ENCODE measurements at regions not wholly inside any gene's neighbourhood (a gene's known extent, or its start where the extent isn't known, plus 50 kb on each side); places are given as distances from the start of the nearest gene placed in this dataset.

GRCh38 chr15:46307746-46308145 is 672.9 kb downstream of the SQOR start:
- Histone ChIP-seq H3K4ac (ENCODE audit: low read depth, low read length) (no peak overlapping the region), H3K4me2 (ENCODE audit: low read length) (no peak overlapping the region), H3K9ac (ENCODE audit: low read length) (no peak overlapping the region), H4K91ac (ENCODE audit: low read depth, low read length) (no peak overlapping the region), H3K79me2 (ENCODE audit: control insufficient read depth, insufficient read depth, low read length, poor library complexity) (no peaks in the 10 kb centered on the region), H2BK5ac (ENCODE audit: low read depth, low read length, poor library complexity) (no peak overlapping the region), H4K8ac (ENCODE audit: low read depth, low read length) (no peak overlapping the region), H3K23ac (ENCODE audit: low read length) (no peak overlapping the region), H2BK120ac (ENCODE audit: insufficient read depth, low read length, poor library complexity) (no peak overlapping the region), H3K27me3 (ENCODE audit: insufficient read depth, low read length) (no peaks in the 10 kb centered on the region), H3K27ac (ENCODE audit: low read depth, low read length) (no peak overlapping the region), H3K36me3 (ENCODE audit: control insufficient read depth in 1 of 2, insufficient read depth in 2 of 2, low read length in 2 of 2) (no peaks in the 10 kb centered on the region), H3K79me1 (ENCODE audit: low read length) (no peaks in the 10 kb centered on the region), H2BK12ac (ENCODE audit: low read length) (no peak overlapping the region), H3K4me1 (ENCODE audit: control insufficient read depth in 1 of 2, insufficient read depth in 2 of 2, low read length in 2 of 2) (no peaks in the 10 kb centered on the region), H3K9me3 (ENCODE audit: insufficient read depth, low read depth, low read length) (no peaks in the 10 kb centered on the region), H3K18ac (ENCODE audit: low read length) (no peak overlapping the region), H4K12ac (ENCODE audit: low read depth, low read length) (no peak overlapping the region), H3K14ac (ENCODE audit: low read length) (no peak overlapping the region), H3K4me3 (ENCODE audit: low read depth, low read length) (no peak overlapping the region), H2AK5ac (ENCODE audit: low read length) (no peak overlapping the region), H2AFZ (ENCODE audit: insufficient read depth, low read length, poor library complexity) (no peak overlapping the region)
- WGBS (ENCODE audit: extremely low coverage, insufficient coverage, insufficient read length) = no CpG with 5 or more reads among the region's 4 CpGs
- no peak for DNase-seq

GRCh38 chr15:46309914-46310313 is 675.1 kb downstream of the SQOR start:
- H3K23ac ChIP-seq (ENCODE audit: low read length) = no peak overlapping the region
- no peaks in the 10 kb centered on the region for H3K9me3 ChIP-seq (ENCODE audit: insufficient read depth, low read depth, low read length)
- no peak overlapping the region for H4K12ac ChIP-seq (ENCODE audit: low read depth, low read length)
- no peaks in the 10 kb centered on the region for H3K27me3 ChIP-seq (ENCODE audit: insufficient read depth, low read length)
- no peak overlapping the region for H3K4me3 ChIP-seq (ENCODE audit: low read depth, low read length)
- no peak overlapping the region for H3K27ac ChIP-seq (ENCODE audit: low read depth, low read length)
- no peaks in the 10 kb centered on the region for H3K4me1 ChIP-seq (ENCODE audit: control insufficient read depth in 1 of 2, insufficient read depth in 2 of 2, low read length in 2 of 2)
- no peak overlapping the region for H2BK120ac ChIP-seq (ENCODE audit: insufficient read depth, low read length, poor library complexity)
- H2BK12ac ChIP-seq (ENCODE audit: low read length) = no peak overlapping the region
- WGBS (ENCODE audit: extremely low coverage, insufficient coverage, insufficient read length) = no CpG with 5 or more reads among the region's 3 CpGs
- no peak overlapping the region for H2BK5ac ChIP-seq (ENCODE audit: low read depth, low read length, poor library complexity)
- no peak overlapping the region for H3K14ac ChIP-seq (ENCODE audit: low read length)
- no peak overlapping the region for H3K9ac ChIP-seq (ENCODE audit: low read length)
- no peak overlapping the region for H2AK5ac ChIP-seq (ENCODE audit: low read length)
- no peaks in the 10 kb centered on the region for H3K79me1 ChIP-seq (ENCODE audit: low read length)
- H3K18ac ChIP-seq (ENCODE audit: low read length) = no peak overlapping the region
- no peak overlapping the region for H4K91ac ChIP-seq (ENCODE audit: low read depth, low read length)
- H4K8ac ChIP-seq (ENCODE audit: low read depth, low read length) = no peak overlapping the region
- H3K4me2 ChIP-seq (ENCODE audit: low read length) = no peak overlapping the region
- DNase-seq = no peak
- H2AFZ ChIP-seq (ENCODE audit: insufficient read depth, low read length, poor library complexity) = no peak overlapping the region
- H3K79me2 ChIP-seq (ENCODE audit: control insufficient read depth, insufficient read depth, low read length, poor library complexity) = no peaks in the 10 kb centered on the region
- no peaks in the 10 kb centered on the region for H3K36me3 ChIP-seq (ENCODE audit: control insufficient read depth in 1 of 2, insufficient read depth in 2 of 2, low read length in 2 of 2)
- no peak overlapping the region for H3K4ac ChIP-seq (ENCODE audit: low read depth, low read length)

GRCh38 chr15:46312133-46312740 is 677.4 kb downstream of the SQOR start:
- no CpG with 5 or more reads among the region's 2 CpGs for WGBS (ENCODE audit: extremely low coverage, insufficient coverage, insufficient read length)
- peak; percentile 57 to 84 for DNase-seq
- H2AK5ac ChIP-seq (ENCODE audit: low read length) = no peak overlapping the region
- H2BK120ac ChIP-seq (ENCODE audit: insufficient read depth, low read length, poor library complexity) = no peak overlapping the region
- H3K4ac ChIP-seq (ENCODE audit: low read depth, low read length) = no peak overlapping the region
- no peak overlapping the region for H4K8ac ChIP-seq (ENCODE audit: low read depth, low read length)
- no peak overlapping the region for H3K23ac ChIP-seq (ENCODE audit: low read length)
- no peak overlapping the region for H3K4me2 ChIP-seq (ENCODE audit: low read length)
- H3K18ac ChIP-seq (ENCODE audit: low read length) = no peak overlapping the region
- no peaks in the 10 kb centered on the region for H3K4me1 ChIP-seq (ENCODE audit: control insufficient read depth in 1 of 2, insufficient read depth in 2 of 2, low read length in 2 of 2)
- H3K27ac ChIP-seq (ENCODE audit: low read depth, low read length) = no peak overlapping the region
- no peaks in the 10 kb centered on the region for H3K36me3 ChIP-seq (ENCODE audit: control insufficient read depth in 1 of 2, insufficient read depth in 2 of 2, low read length in 2 of 2)
- no peaks in the 10 kb centered on the region for H3K79me2 ChIP-seq (ENCODE audit: control insufficient read depth, insufficient read depth, low read length, poor library complexity)
- no peak overlapping the region for H3K4me3 ChIP-seq (ENCODE audit: low read depth, low read length)
- H3K9ac ChIP-seq (ENCODE audit: low read length) = no peak overlapping the region
- no peak overlapping the region for H3K14ac ChIP-seq (ENCODE audit: low read length)
- H3K27me3 ChIP-seq (ENCODE audit: insufficient read depth, low read length) = no peaks in the 10 kb centered on the region
- no peak overlapping the region for H2BK5ac ChIP-seq (ENCODE audit: low read depth, low read length, poor library complexity)
- H2AFZ ChIP-seq (ENCODE audit: insufficient read depth, low read length, poor library complexity) = no peak overlapping the region
- no peak overlapping the region for H4K12ac ChIP-seq (ENCODE audit: low read depth, low read length)
- H2BK12ac ChIP-seq (ENCODE audit: low read length) = no peak overlapping the region
- no peaks in the 10 kb centered on the region for H3K9me3 ChIP-seq (ENCODE audit: insufficient read depth, low read depth, low read length)
- no peaks in the 10 kb centered on the region for H3K79me1 ChIP-seq (ENCODE audit: low read length)
- H4K91ac ChIP-seq (ENCODE audit: low read depth, low read length) = no peak overlapping the region

- WGBS (ENCODE audit: extremely low coverage, insufficient coverage, insufficient read length) = no CpG with 5 or more reads among the region's 3 CpGs
- H4K91ac ChIP-seq (ENCODE audit: low read depth, low read length) = no peak overlapping the region
- H3K36me3 ChIP-seq (ENCODE audit: control insufficient read depth in 1 of 2, insufficient read depth in 2 of 2, low read length in 2 of 2) = no peaks in the 10 kb centered on the region
- H3K79me1 ChIP-seq (ENCODE audit: low read length) = no peaks in the 10 kb centered on the region
- no peak for DNase-seq
- H2AFZ ChIP-seq (ENCODE audit: insufficient read depth, low read length, poor library complexity) = no peak overlapping the region
- no peak overlapping the region for H3K4me3 ChIP-seq (ENCODE audit: low read depth, low read length)
- no peak overlapping the region for H4K12ac ChIP-seq (ENCODE audit: low read depth, low read length)
- no peaks in the 10 kb centered on the region for H3K4me1 ChIP-seq (ENCODE audit: control insufficient read depth in 1 of 2, insufficient read depth in 2 of 2, low read length in 2 of 2)
- no peak overlapping the region for H4K8ac ChIP-seq (ENCODE audit: low read depth, low read length)
- no peak overlapping the region for H2AK5ac ChIP-seq (ENCODE audit: low read length)
- H3K23ac ChIP-seq (ENCODE audit: low read length) = no peak overlapping the region
- no peak overlapping the region for H2BK12ac ChIP-seq (ENCODE audit: low read length)
- H2BK5ac ChIP-seq (ENCODE audit: low read depth, low read length, poor library complexity) = no peak overlapping the region
- no peak overlapping the region for H3K9ac ChIP-seq (ENCODE audit: low read length)
- H3K4ac ChIP-seq (ENCODE audit: low read depth, low read length) = no peak overlapping the region
- no peak overlapping the region for H3K4me2 ChIP-seq (ENCODE audit: low read length)
- H2BK120ac ChIP-seq (ENCODE audit: insufficient read depth, low read length, poor library complexity) = no peak overlapping the region
- no peaks in the 10 kb centered on the region for H3K9me3 ChIP-seq (ENCODE audit: insufficient read depth, low read depth, low read length)
- no peak overlapping the region for H3K27ac ChIP-seq (ENCODE audit: low read depth, low read length)
- no peaks in the 10 kb centered on the region for H3K27me3 ChIP-seq (ENCODE audit: insufficient read depth, low read length)
- no peak overlapping the region for H3K18ac ChIP-seq (ENCODE audit: low read length)
- no peak overlapping the region for H3K14ac ChIP-seq (ENCODE audit: low read length)
- H3K79me2 ChIP-seq (ENCODE audit: control insufficient read depth, insufficient read depth, low read length, poor library complexity) = no peaks in the 10 kb centered on the region
These were observed 680.6 kb downstream of the SQOR start for GRCh38 chr15:46315434-46315833.
